Spleen (tissue), 11 donors: ENCODE measurements at regions not wholly inside any gene's neighbourhood (a gene's known extent, or its start where the extent isn't known, plus 50 kb on each side); places are given as distances from the start of the nearest gene placed in this dataset.
A peak's percentile ranks its signal among the peaks of the same experiment; 100 is the strongest.
"Not testable (repeated sequence)": the region's sequence is repeated elsewhere in the genome, so short reads cannot be mapped to it uniquely, and the experiment has no call there.

ENCODE experiments used
- DNase-seq: peaks from one replicate; pipeline ENCODE4 v3.0.0-alpha.2; 2020
- H3K27ac ChIP-seq, 8 donors: fragments of 200-600 bp; sonication (generic) in 7 of 8; 1 replicate in 4 of 8; 2 replicates in 4 of 8; pipeline versions ENCODE4 v1.5.0 to v1.8.0; 2016 to 2021; ENCODE audit warnings: inconsistent platforms in 4 of 8, mild to moderate bottlenecking in 4 of 8, moderate library complexity in 1 of 8
- H3K27me3 ChIP-seq, 7 donors: fragments of 200-600 bp; sonication (generic) in 6 of 7; replicated peaks in 1 of 7; 1 replicate in 4 of 7; 2 replicates in 3 of 7; pipeline versions ENCODE4 v1.5.0 to v1.8.0; 2016 to 2021; ENCODE audit warnings: inconsistent platforms in 3 of 7, mild to moderate bottlenecking in 1 of 7
- H3K36me3 ChIP-seq, 6 donors: fragments of 200-600 bp; sonication (generic) in 5 of 6; 1 replicate in 4 of 6; 2 replicates in 2 of 6; pipeline versions ENCODE4 v1.5.0 to v1.8.0; 2016 to 2021; ENCODE audit warnings: inconsistent platforms in 2 of 6
- H3K4me1 ChIP-seq, 6 donors: fragments of 200-600 bp; sonication (generic) in 5 of 6; 1 replicate in 3 of 6; 2 replicates in 3 of 6; pipeline versions ENCODE4 v1.5.0 to v1.8.0; 2016 to 2021; ENCODE audit warnings: inconsistent platforms in 3 of 6
- H3K4me3 ChIP-seq, 8 donors: fragments of 200-600 bp; sonication (generic) in 7 of 8; 1 replicate in 4 of 8; 2 replicates in 4 of 8; pipeline versions ENCODE4 v1.5.0 to v1.8.0; 2016 to 2021; ENCODE audit warnings: inconsistent platforms in 4 of 8, mild to moderate bottlenecking in 4 of 8, moderate library complexity in 2 of 8
- H3K9me3 ChIP-seq, 8 donors: fragments of 200-600 bp; sonication (generic) in 7 of 8; 1 replicate in 4 of 8; 2 replicates in 4 of 8; pipeline versions ENCODE4 v1.5.0 to v1.8.0; 2016 to 2021; ENCODE audit warnings: inconsistent platforms in 4 of 8
- CTCF ChIP-seq, 11 experiments: fragments of 200-600 bp in 7 of 11; fragments of 450-650 bp in 4 of 11; sonication (generic) in 4 of 11; IDR thresholded peaks in 8 of 11; conservative IDR thresholded peaks in 3 of 11; 1 replicate in 7 of 11; 2 replicates in 4 of 11; pipeline versions ENCODE4 v1.4.0 to v1.8.0; 2016 to 2021; ENCODE audit warnings: antibody characterized with exemption in 11 of 11, inconsistent platforms in 4 of 11, mild to moderate bottlenecking in 1 of 11
- POLR2A ChIP-seq, 3 donors: fragments of 450-650 bp; IDR thresholded peaks; one replicate each; pipeline ENCODE4 v1.5.1; 2017; ENCODE audit warnings: antibody characterized with exemption in 3 of 3, mild to moderate bottlenecking in 1 of 3
- POLR2AphosphoS5 ChIP-seq, 3 donors: sonication (generic); formaldehyde crosslinking; IDR thresholded peaks; one replicate each; pipeline ENCODE4 v1.5.1; 2017; ENCODE audit warnings: antibody characterized with exemption in 3 of 3
- WGBS, 5 donors: extraction: QIAGEN DNeasy Blood & Tissue Kit in 3 of 5; methylation state at CpG; one replicate each; pipeline versions ENCODE4 v1.1.5 to v1.1.7; 2013 to 2018; 5-methylcytosine and 5-hydroxymethylcytosine counted together
- intact Hi-C: fragments of 100-400 bp; cut with DNase I; formaldehyde crosslinking; loops from one replicate; pipeline ENCODE4 v1.15.0; 2023; ENCODE audit warnings: low total_unique reads
- donor health status: healthy with polysubstance abuse.
- donor health status: DM: no; HTN: no; CAD: no; lungs with moderate emphysema.
- donor health status: DM: no; HTN: no; CAD: no.
- donor health status: Bipolar disorder and iron deficiency.
- donor health status: healthy.
- donor health status: DM: no; HTN: no; CAD: no.
- donor health status: DM: yes; HTN: yes; CAD: no.

GRCh38 chr10:38350645-38351044, 256.5 kb downstream of the ZNF37A start:
- H3K27ac ChIP-seq, intact Hi-C loops, H3K4me1 ChIP-seq, DNase-seq, H3K9me3 ChIP-seq, H3K27me3 ChIP-seq, H3K4me3 ChIP-seq, H3K36me3 ChIP-seq: not testable (repeated sequence)
- WGBS, 5 donors: 50 to 95% (median 78%) methylated on average over 1 of the region's 1 CpG

GRCh38 chr10:38354410-38354809, 260.3 kb downstream of the ZNF37A start:
- WGBS, 5 donors: 55 to 77% (median 75%) methylated on average over 3 of the region's 3 CpGs
- H3K36me3 ChIP-seq: peaks cover 0 to 13% (median 3%) of the 10 kb centered on the region in 6 donors
- H3K27me3 ChIP-seq, intact Hi-C loops, H3K9me3 ChIP-seq, H3K27ac ChIP-seq, H3K4me3 ChIP-seq, DNase-seq: not testable (repeated sequence)
- H3K4me1 ChIP-seq: peaks cover 0 to 16% (median 0%) of the 10 kb centered on the region in 6 donors

- H3K27me3 ChIP-seq, intact Hi-C loops, H3K9me3 ChIP-seq: not testable (repeated sequence)
- TF ChIP-seq POLR2A (IDR thresholded peaks at IDR 0.05) (peak in 1 of 3 donors; percentile 16), POLR2AphosphoS5 (IDR thresholded peaks at IDR 0.05) (peak in 2 of 3 donors; percentile 65 to 74)
- peak; percentile 92 for DNase-seq
- Histone ChIP-seq H3K27ac (peak overlapping the region; percentile 46 to 89 (median 84)), H3K36me3 (peaks cover 0 to 14% (median 3%) of the 10 kb centered on the region in 6 donors), H3K4me3 (peak overlapping the region; percentile 20 to 55 (median 36)), H3K4me1 (peaks cover 0 to 16% (median 0%) of the 10 kb centered on the region in 6 donors)
- WGBS, 5 donors: 8 to 16% (median 12%) methylated on average over 14 to 37 of the region's 41 CpGs
These were observed 261.9 kb downstream of the ZNF37A start for GRCh38 chr10:38355911-38356526.

GRCh38 chr10:38356527-38356926, 262.4 kb downstream of the ZNF37A start:
- H3K27ac ChIP-seq: peak overlapping the region in 6 of 8 donors; percentile 19 to 89 (median 82)
- peak overlapping the region; percentile 20 to 55 (median 32) for H3K4me3 ChIP-seq
- H3K4me1 ChIP-seq: peaks cover 0 to 16% (median 0%) of the 10 kb centered on the region in 6 donors
- H3K9me3 ChIP-seq, DNase-seq, intact Hi-C loops, H3K27me3 ChIP-seq: not testable (repeated sequence)
- WGBS, 5 donors: 2 to 14% (median 7%) methylated on average over 5 to 13 of the region's 16 CpGs
- peaks cover 0 to 19% (median 3%) of the 10 kb centered on the region in 6 donors for H3K36me3 ChIP-seq

GRCh38 chr10:38362514-38362913, 268.4 kb downstream of the ZNF37A start:
- H3K27me3 ChIP-seq, H3K4me1 ChIP-seq, intact Hi-C loops, DNase-seq, H3K4me3 ChIP-seq, H3K9me3 ChIP-seq, H3K27ac ChIP-seq: not testable (repeated sequence)
- peaks cover 0 to 51% (median 17%) of the 10 kb centered on the region in 6 donors for H3K36me3 ChIP-seq

- DNase-seq, H3K4me1 ChIP-seq, H3K9me3 ChIP-seq, intact Hi-C loops, H3K4me3 ChIP-seq, H3K27ac ChIP-seq, H3K27me3 ChIP-seq: not testable (repeated sequence)
- 87 to 98% (median 93%) methylated on average over 3 to 4 of the region's 4 CpGs for WGBS, 5 donors
- peaks cover 0 to 56% (median 17%) of the 10 kb centered on the region in 6 donors for H3K36me3 ChIP-seq
These were observed 269.9 kb downstream of the ZNF37A start for GRCh38 chr10:38364073-38364472.

- H3K9me3 ChIP-seq, intact Hi-C loops, H3K27ac ChIP-seq, H3K4me3 ChIP-seq, H3K27me3 ChIP-seq, H3K4me1 ChIP-seq, DNase-seq: not testable (repeated sequence)
- H3K36me3 ChIP-seq: peaks cover 0 to 67% (median 18%) of the 10 kb centered on the region in 6 donors
- 44 to 75% (median 58%) methylated on average over 5 of the region's 5 CpGs for WGBS, 5 donors
- peak in 3 of 11 experiments; percentile 7 to 18 (median 18) for TF ChIP-seq CTCF (IDR thresholded peaks at IDR 0.05 in 8 of 11, conservative IDR thresholded peaks at IDR 0.05 in 3 of 11)
These were observed 271.8 kb downstream of the ZNF37A start for GRCh38 chr10:38365917-38366316.

- H3K4me1 ChIP-seq, H3K27ac ChIP-seq, H3K36me3 ChIP-seq, intact Hi-C loops, H3K9me3 ChIP-seq, DNase-seq, H3K4me3 ChIP-seq, H3K27me3 ChIP-seq: not testable (repeated sequence)
- 84 to 92% (median 89%) methylated on average over 2 of the region's 2 CpGs for WGBS, 5 donors
These were observed 289.7 kb downstream of the ZNF37A start for GRCh38 chr10:38383800-38384199.

GRCh38 chr10:38386869-38387268, 292.7 kb downstream of the ZNF37A start:
- H3K27me3 ChIP-seq, H3K27ac ChIP-seq, intact Hi-C loops, DNase-seq, H3K9me3 ChIP-seq, H3K4me3 ChIP-seq, H3K4me1 ChIP-seq, H3K36me3 ChIP-seq: not testable (repeated sequence)
